PC-9 (cell line): ENCODE measurements at regions not wholly inside any gene's neighbourhood (a gene's known extent, or its start where the extent isn't known, plus 50 kb on each side); places are given as distances from the start of the nearest gene placed in this dataset.

Experiments
- BruUV-seq: library from RNA; stranded (reverse); fragments of 400-500 nt; replicated peaks from 2 replicates; lab custom pipeline; 2021; lab: Mats Ljungman, UMichigan
- CTCF ChIA-PET: fragments of 300-600 bp; sonication (Branson Sonifier 250); formaldehyde crosslinking; loops from one replicate; lab custom pipeline; 2022; ENCODE audit warnings: antibody characterized with exemption; lab: Charles Lee
- POLR2A ChIA-PET: fragments of 300-600 bp; sonication (Branson Sonifier 250); formaldehyde crosslinking; loops from one replicate; lab custom pipeline; 2022; ENCODE audit warnings: antibody characterized with exemption; ENCODE audit not compliant: unreplicated experiment; lab: Charles Lee
- DNase-seq, 2 experiments: peaks; one replicate each; pipeline versions ENCODE4 v3.0.0 to v3.0.0-alpha.2; 2015 to 2022; ENCODE audit warnings: mixed read lengths in 1 of 2
- H2AFZ ChIP-seq: fragments of 200-600 bp; sonication (generic); 2 replicates; pipeline ENCODE4 v1.8.1; 2017; ENCODE audit warnings: antibody characterized with exemption
- H3F3A ChIP-seq: fragments of 200-600 bp; sonication (generic); 2 replicates; pipeline ENCODE4 v1.8.1; 2017; ENCODE audit warnings: antibody characterized with exemption, mild to moderate bottlenecking, low read depth; ENCODE audit not compliant: insufficient read depth
- H3K27ac ChIP-seq: fragments of 200-600 bp; sonication (generic); 2 replicates; pipeline ENCODE4 v1.6.1; 2016; ENCODE audit warnings: mixed run types
- H3K27me3 ChIP-seq: fragments of 200-600 bp; sonication (generic); 2 replicates; pipeline ENCODE4 v1.6.1; 2016; ENCODE audit warnings: low read depth, mixed run types; ENCODE audit not compliant: insufficient read depth
- H3K36me3 ChIP-seq: fragments of 200-600 bp; sonication (generic); 2 replicates; pipeline ENCODE4 v1.6.1; 2016; ENCODE audit warnings: low read depth, mixed run types
- H3K4me1 ChIP-seq: fragments of 200-600 bp; sonication (generic); replicated peaks from 2 replicates; pipeline ENCODE4 v1.6.1; 2016; ENCODE audit warnings: mixed run types; ENCODE audit not compliant: insufficient read depth
- H3K4me2 ChIP-seq: fragments of 200-600 bp; sonication (generic); 2 replicates; pipeline ENCODE4 v1.6.1; 2017; ENCODE audit warnings: mixed run types
- H3K4me3 ChIP-seq: fragments of 200-600 bp; sonication (generic); 2 replicates; pipeline ENCODE4 v1.6.1; 2016; ENCODE audit warnings: mixed run types
- H3K79me2 ChIP-seq: fragments of 200-600 bp; sonication (generic); 2 replicates; pipeline ENCODE4 v1.6.1; 2017; ENCODE audit warnings: low read depth, mixed run types
- H3K9me2 ChIP-seq: fragments of 200-600 bp; sonication (generic); 2 replicates; pipeline ENCODE4 v1.8.1; 2017; ENCODE audit warnings: mild to moderate bottlenecking; ENCODE audit not compliant: insufficient read depth
- H3K9me3 ChIP-seq: fragments of 200-600 bp; sonication (generic); 2 replicates; pipeline ENCODE4 v1.8.1; 2016; ENCODE audit warnings: low read depth; ENCODE audit not compliant: insufficient read depth
- H4K20me1 ChIP-seq: fragments of 200-600 bp; sonication (generic); 2 replicates; pipeline ENCODE4 v1.8.1; 2017; ENCODE audit not compliant: insufficient read depth
- CTCF ChIP-seq: fragments of 200-600 bp; sonication (generic); conservative IDR thresholded peaks from 2 replicates; pipeline ENCODE4 v1.6.1; 2017; ENCODE audit warnings: mixed run types, antibody characterized with exemption, mild to moderate bottlenecking, moderate library complexity
- EZH2 ChIP-seq: fragments of 200-600 bp; sonication (generic); IDR thresholded peaks from 2 replicates; pipeline ENCODE4 v1.8.0; 2017; ENCODE audit warnings: antibody characterized with exemption, low read depth
- intact Hi-C: fragments of 100-400 bp; cut with micrococcal nuclease; formaldehyde crosslinking; loops from one replicate; pipeline ENCODE4 v1.10.0; 2022; ENCODE audit not compliant: unreplicated experiment

- no peak overlapping the region for H2AFZ ChIP-seq
- H3K4me3 ChIP-seq: no peak overlapping the region
- H3K4me2 ChIP-seq: no peak overlapping the region
- no peak for DNase-seq
- H4K20me1 ChIP-seq: no peaks in the 10 kb centered on the region
- no peaks in the 10 kb centered on the region for H3K36me3 ChIP-seq
- H3K9me3 ChIP-seq: no peaks in the 10 kb centered on the region; the same call in 1 of the 2 replicates
- POLR2A ChIA-PET: no interaction called here
- no peak overlapping the region for H3K27ac ChIP-seq
- BruUV-seq: no TSS peak
- intact Hi-C loops: no loop called here
- no peaks in the 10 kb centered on the region for H3K79me2 ChIP-seq
- H3K27me3 ChIP-seq: 0 out of 2 replicates have a peak, but pooled peaks cover 4% of the 10 kb centered on the region
- CTCF ChIA-PET: no interaction called here
- no peaks in the 10 kb centered on the region for H3F3A ChIP-seq
- no peaks in the 10 kb centered on the region for H3K4me1 ChIP-seq
- TF ChIP-seq EZH2 (no peak), CTCF (no peak)
- no peaks in the 10 kb centered on the region for H3K9me2 ChIP-seq
Observed at GRCh38 chr2:114231921-114232320, 210.5 kb upstream of the DPP10 start.

DNA sequence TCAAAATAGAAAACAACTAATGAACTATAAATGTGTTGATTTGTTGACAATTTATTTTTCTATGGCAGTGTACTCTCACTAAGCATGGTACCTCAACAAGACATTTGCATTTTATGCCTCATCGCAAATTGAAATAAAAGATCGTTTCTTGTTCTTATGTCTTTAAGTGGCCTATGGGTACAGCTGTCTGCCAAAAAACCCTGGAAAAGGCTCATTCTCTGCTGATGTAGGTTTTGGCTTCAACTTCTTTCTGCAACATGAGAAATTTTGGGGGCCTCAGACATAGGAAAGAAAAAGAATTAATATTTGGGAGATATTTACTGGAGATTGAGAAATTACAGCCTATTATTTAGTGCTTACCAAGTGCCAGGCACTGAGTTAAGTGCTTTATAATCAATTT lies 205.1 kb upstream of the DPP10 start:
- H3K36me3 ChIP-seq: no peaks in the 10 kb centered on the region
- no TSS peak for BruUV-seq
- no peak overlapping the region for H3K27ac ChIP-seq
- no peaks in the 10 kb centered on the region for H3K9me3 ChIP-seq
- no peak for DNase-seq
- intact Hi-C loops: no loop called here
- H3K9me2 ChIP-seq: no peaks in the 10 kb centered on the region
- ChIA-PET CTCF (no interaction called here), POLR2A (no interaction called here)
- H3K4me3 ChIP-seq: no peak overlapping the region
- no peak overlapping the region for H2AFZ ChIP-seq
- no peak for TF ChIP-seq CTCF
- no peak for TF ChIP-seq EZH2
- no peaks in the 10 kb centered on the region for H3K27me3 ChIP-seq
- no peaks in the 10 kb centered on the region for H3K79me2 ChIP-seq
- no peaks in the 10 kb centered on the region for H3K4me1 ChIP-seq
- H3K4me2 ChIP-seq: no peak overlapping the region
- H4K20me1 ChIP-seq: no peaks in the 10 kb centered on the region
- no peaks in the 10 kb centered on the region for H3F3A ChIP-seq

GRCh38 chr2:114238910-114239559 lies 203.4 kb upstream of the DPP10 start:
- Histone ChIP-seq H4K20me1 (no peaks in the 10 kb centered on the region), H3K9me3 (no peaks in the 10 kb centered on the region), H3K4me1 (no peaks in the 10 kb centered on the region), H3K36me3 (no peaks in the 10 kb centered on the region), H3K79me2 (no peaks in the 10 kb centered on the region), H3K27ac (no peak overlapping the region), H2AFZ (no peak overlapping the region), H3K9me2 (no peaks in the 10 kb centered on the region), H3K4me3 (no peak overlapping the region), H3K27me3 (no peaks in the 10 kb centered on the region), H3K4me2 (no peak overlapping the region), H3F3A (no peaks in the 10 kb centered on the region)
- BruUV-seq: no TSS peak
- POLR2A ChIA-PET: no interaction called here
- no peak for TF ChIP-seq EZH2
- TF ChIP-seq CTCF: no peak
- intact Hi-C loops: no loop called here
- no peak for DNase-seq
- CTCF ChIA-PET: no interaction called here
